Glutamatergic neuron (in vitro differentiated cells): ENCODE measurements at regions not wholly inside any gene's neighbourhood (a gene's known extent, or its start where the extent isn't known, plus 50 kb on each side); places are given as distances from the start of the nearest gene placed in this dataset.

Experiments
- DNase-seq: peaks from one replicate; pipeline ENCODE4 v3.0.0; 2022
- H3K27ac Mint-ChIP-seq: one replicate; pipeline ENCODE4 v1.8.0; 2020; ENCODE audit warnings: mild to moderate bottlenecking, mixed read lengths, inconsistent platforms; ENCODE audit not compliant: unreplicated experiment
- H3K27me3 Mint-ChIP-seq: one replicate; pipeline ENCODE4 v1.8.0; 2020; ENCODE audit warnings: mild to moderate bottlenecking, moderate library complexity, mixed read lengths, inconsistent platforms; ENCODE audit not compliant: unreplicated experiment
- H3K36me3 Mint-ChIP-seq: one replicate; pipeline ENCODE4 v1.8.0; 2020; ENCODE audit warnings: mild to moderate bottlenecking, mixed read lengths, inconsistent platforms; ENCODE audit not compliant: unreplicated experiment
- H3K4me1 Mint-ChIP-seq: one replicate; pipeline ENCODE4 v1.8.0; 2020; ENCODE audit warnings: mild to moderate bottlenecking, low read depth, mixed read lengths, inconsistent platforms; ENCODE audit not compliant: unreplicated experiment
- H3K4me3 Mint-ChIP-seq: one replicate; pipeline ENCODE4 v1.8.0; 2020; ENCODE audit warnings: mild to moderate bottlenecking, mixed read lengths, inconsistent platforms; ENCODE audit not compliant: unreplicated experiment
- H3K9me3 Mint-ChIP-seq: one replicate; pipeline ENCODE4 v1.8.0; 2020; ENCODE audit warnings: mild to moderate bottlenecking, moderate library complexity, mixed read lengths, inconsistent platforms; ENCODE audit not compliant: unreplicated experiment
- TF ChIP-seq, protein P1 (sequence below): fragments of 200-600 bp; sonication (generic); IDR thresholded peaks from one replicate; pipeline ENCODE4 v1.5.0; 2021; ENCODE audit not compliant: partially characterized antibody, unreplicated experiment

DNA sequence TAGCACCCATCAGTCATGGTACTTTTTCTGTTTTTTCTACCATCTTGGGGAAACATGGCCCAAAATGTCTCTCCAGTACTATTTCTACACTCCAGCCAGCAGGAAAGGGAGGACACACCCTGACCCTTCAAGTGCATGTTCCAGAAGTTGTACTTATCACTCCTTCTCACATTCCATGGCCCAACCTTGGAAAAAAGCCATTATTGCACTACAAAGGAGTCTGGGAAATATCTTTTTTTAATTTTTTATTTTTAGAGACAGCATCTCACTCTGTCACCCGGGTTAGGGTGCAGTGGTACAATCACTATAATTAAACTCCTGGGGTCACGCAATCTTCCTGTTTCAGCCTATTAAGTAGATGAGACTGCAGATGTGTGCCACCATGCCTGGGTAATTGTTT, 100.0 kb upstream of the PPP2R3A start:
- DNase-seq = no peak
- Mint-ChIP-seq H3K4me3 (no peak overlapping the region), H3K4me1 (no peaks in the 10 kb centered on the region), H3K27me3 (no peaks in the 10 kb centered on the region), H3K9me3 (no peaks in the 10 kb centered on the region), H3K27ac (no peak overlapping the region), H3K36me3 (no peaks in the 10 kb centered on the region)
- TF ChIP-seq, protein P1, sequence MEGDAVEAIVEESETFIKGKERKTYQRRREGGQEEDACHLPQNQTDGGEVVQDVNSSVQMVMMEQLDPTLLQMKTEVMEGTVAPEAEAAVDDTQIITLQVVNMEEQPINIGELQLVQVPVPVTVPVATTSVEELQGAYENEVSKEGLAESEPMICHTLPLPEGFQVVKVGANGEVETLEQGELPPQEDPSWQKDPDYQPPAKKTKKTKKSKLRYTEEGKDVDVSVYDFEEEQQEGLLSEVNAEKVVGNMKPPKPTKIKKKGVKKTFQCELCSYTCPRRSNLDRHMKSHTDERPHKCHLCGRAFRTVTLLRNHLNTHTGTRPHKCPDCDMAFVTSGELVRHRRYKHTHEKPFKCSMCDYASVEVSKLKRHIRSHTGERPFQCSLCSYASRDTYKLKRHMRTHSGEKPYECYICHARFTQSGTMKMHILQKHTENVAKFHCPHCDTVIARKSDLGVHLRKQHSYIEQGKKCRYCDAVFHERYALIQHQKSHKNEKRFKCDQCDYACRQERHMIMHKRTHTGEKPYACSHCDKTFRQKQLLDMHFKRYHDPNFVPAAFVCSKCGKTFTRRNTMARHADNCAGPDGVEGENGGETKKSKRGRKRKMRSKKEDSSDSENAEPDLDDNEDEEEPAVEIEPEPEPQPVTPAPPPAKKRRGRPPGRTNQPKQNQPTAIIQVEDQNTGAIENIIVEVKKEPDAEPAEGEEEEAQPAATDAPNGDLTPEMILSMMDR = no peak

DNA sequence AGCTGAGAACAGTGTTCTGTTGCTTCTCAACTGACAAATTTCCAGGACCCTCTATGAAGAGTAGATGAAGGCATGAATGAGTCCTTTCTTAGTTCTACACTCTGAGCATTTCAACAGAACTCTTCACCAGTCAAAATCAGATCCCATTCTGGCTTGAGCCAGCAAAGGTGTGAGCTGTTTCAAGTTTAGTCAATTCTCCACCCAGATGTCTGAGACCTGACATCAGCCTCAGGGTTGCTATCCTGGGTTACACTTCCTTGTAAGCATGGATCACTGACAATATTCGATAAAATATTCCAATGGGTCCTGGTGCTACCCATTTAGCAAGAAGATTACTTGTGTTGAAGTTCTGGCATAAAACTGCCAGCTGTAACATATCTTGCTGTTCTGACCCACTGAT, 97.6 kb upstream of the PPP2R3A start:
- no peaks in the 10 kb centered on the region for H3K9me3 Mint-ChIP-seq

DNA sequence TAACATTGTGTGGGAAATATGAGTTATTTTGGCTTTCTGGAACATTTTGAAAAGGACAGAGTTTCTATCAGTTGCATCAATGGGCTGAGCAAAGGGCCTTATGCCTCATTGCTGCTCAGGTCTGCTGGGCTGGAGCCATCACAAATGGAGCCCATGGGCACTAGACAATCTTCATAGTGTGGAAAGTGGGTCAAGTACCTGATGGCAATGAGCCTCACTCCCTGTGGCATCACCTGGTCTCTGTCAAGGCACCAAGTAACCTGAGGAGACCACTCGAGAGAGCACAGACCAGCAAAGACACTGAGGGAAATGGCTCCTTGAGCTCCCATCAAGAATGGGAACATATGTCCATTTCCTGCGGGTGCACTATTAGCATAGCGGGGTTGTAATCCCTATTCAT, 96.7 kb upstream of the PPP2R3A start:
- no peaks in the 10 kb centered on the region for H3K27me3 Mint-ChIP-seq
- H3K27ac Mint-ChIP-seq = no peak overlapping the region
- no peaks in the 10 kb centered on the region for H3K9me3 Mint-ChIP-seq
- TF ChIP-seq, protein P1 = no peak
- DNase-seq = no peak
- no peaks in the 10 kb centered on the region for H3K4me1 Mint-ChIP-seq
- H3K4me3 Mint-ChIP-seq = no peak overlapping the region
- H3K36me3 Mint-ChIP-seq = no peaks in the 10 kb centered on the region

More for the DNA sequence above, 97.6 kb upstream of the PPP2R3A start:
- Mint-ChIP-seq H3K27me3 (no peaks in the 10 kb centered on the region), H3K4me3 (no peak overlapping the region), H3K27ac (no peak overlapping the region), H3K36me3 (no peaks in the 10 kb centered on the region), H3K4me1 (no peaks in the 10 kb centered on the region)
- DNase-seq = no peak
- TF ChIP-seq, protein P1 = no peak

DNA sequence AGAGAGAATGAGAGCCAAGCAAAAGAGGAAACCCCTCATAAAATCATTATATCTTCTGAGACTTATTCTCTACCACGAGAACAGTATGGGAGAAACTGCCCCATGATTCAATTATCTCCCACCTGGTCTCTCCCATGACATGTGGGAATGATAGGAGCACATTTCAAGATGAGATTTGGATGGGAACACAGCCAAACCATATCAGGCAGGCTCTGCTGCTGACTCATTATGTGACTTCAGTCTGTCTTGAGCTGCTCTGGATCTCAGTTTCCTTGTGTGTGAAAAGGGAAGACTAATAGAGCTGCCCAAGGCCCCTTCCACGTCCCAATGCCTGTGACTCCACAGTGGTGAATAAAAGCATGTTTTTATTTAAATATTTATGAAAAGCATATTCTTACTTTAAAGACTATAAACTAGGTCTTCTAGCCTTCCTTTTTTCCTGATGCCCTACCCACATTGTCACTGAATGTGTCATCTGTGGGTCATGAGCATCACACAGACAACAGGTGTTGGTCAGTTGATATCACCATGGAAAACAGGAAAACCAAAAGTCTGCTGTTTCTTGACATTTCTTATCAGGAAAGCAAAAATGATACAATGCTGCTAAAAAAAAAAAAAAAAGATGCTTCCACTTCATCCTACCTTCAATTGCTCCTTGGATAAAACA, 96.0 kb upstream of the PPP2R3A start:
- H3K27me3 Mint-ChIP-seq = no peaks in the 10 kb centered on the region
- no peak for DNase-seq
- no peaks in the 10 kb centered on the region for H3K9me3 Mint-ChIP-seq
- H3K4me1 Mint-ChIP-seq = no peaks in the 10 kb centered on the region
- TF ChIP-seq, protein P1 = no peak
- H3K36me3 Mint-ChIP-seq = no peaks in the 10 kb centered on the region
- no peak overlapping the region for H3K27ac Mint-ChIP-seq
- no peak overlapping the region for H3K4me3 Mint-ChIP-seq

DNA sequence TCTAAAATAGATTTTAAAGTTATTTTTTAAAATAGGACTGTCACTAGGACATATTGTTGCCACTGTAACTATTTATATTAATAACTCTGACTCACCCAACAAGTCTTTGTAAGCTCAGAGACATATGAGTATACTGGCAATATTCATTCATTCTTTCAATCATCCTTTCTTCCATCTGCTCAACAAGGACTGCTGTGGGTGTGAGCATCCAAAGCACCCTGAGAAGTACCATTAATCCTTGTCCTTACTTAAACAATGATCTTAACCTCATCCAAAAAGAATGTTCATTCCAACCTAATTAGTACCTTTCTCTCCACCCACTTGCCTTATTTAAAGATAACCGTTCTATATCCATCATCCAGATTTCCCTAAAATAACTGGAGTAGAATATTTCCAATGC, 94.2 kb upstream of the PPP2R3A start:
- H3K27me3 Mint-ChIP-seq = no peaks in the 10 kb centered on the region
- DNase-seq = no peak
- no peaks in the 10 kb centered on the region for H3K4me1 Mint-ChIP-seq
- no peak overlapping the region for H3K4me3 Mint-ChIP-seq
- H3K9me3 Mint-ChIP-seq = no peaks in the 10 kb centered on the region
- TF ChIP-seq, protein P1 = no peak
- no peak overlapping the region for H3K27ac Mint-ChIP-seq
- H3K36me3 Mint-ChIP-seq = no peaks in the 10 kb centered on the region
